Astrocyte (in vitro differentiated cells and primary cell): ENCODE measurements at regions not wholly inside any gene's neighbourhood (a gene's known extent, or its start where the extent isn't known, plus 50 kb on each side); places are given as distances from the start of the nearest gene placed in this dataset.

Source experiments
- DNase-seq: peaks from one replicate; pipeline ENCODE4 v3.0.0-alpha.2; 2010; ENCODE audit warnings: low read depth
- FAIRE-seq: peaks from 2 replicates; lab custom pipeline; 2011; peaks lifted over from hg19 to GRCh38; lab: Jason Lieb, UNC
- H2AFZ ChIP-seq: 2 replicates; pipeline ENCODE4 v1.6.0; 2012; ENCODE audit warnings: low read depth, low read length, inconsistent platforms
- H3K27ac ChIP-seq: 2 replicates; pipeline ENCODE4 v1.5.1; 2011; ENCODE audit warnings: low read depth, low read length, inconsistent platforms
- H3K27me3 ChIP-seq: 2 replicates; pipeline ENCODE4 v1.6.0; 2011; ENCODE audit warnings: low read length, inconsistent platforms; ENCODE audit not compliant: insufficient read depth
- H3K36me3 ChIP-seq: 2 replicates; pipeline ENCODE4 v1.5.1; 2011; ENCODE audit warnings: low read length, inconsistent platforms; ENCODE audit not compliant: insufficient read depth
- H3K4me1 ChIP-seq: 2 replicates; pipeline ENCODE4 v1.5.1; 2011; ENCODE audit warnings: low read length, inconsistent platforms; ENCODE audit not compliant: insufficient read depth
- H3K4me2 ChIP-seq: 2 replicates; pipeline ENCODE4 v1.6.0; 2012; ENCODE audit warnings: low read length, inconsistent platforms
- H3K4me3 ChIP-seq: 2 replicates; pipeline ENCODE4 v1.5.1; 2011; ENCODE audit warnings: low read depth, mild to moderate bottlenecking, low read length, inconsistent platforms; ENCODE audit not compliant: insufficient read depth
- H3K79me2 ChIP-seq: 2 replicates; pipeline ENCODE4 v1.6.0; 2012; ENCODE audit warnings: mild to moderate bottlenecking, low read length, inconsistent platforms; ENCODE audit not compliant: insufficient read depth
- H3K9ac ChIP-seq: 2 replicates; pipeline ENCODE4 v1.6.0; 2012; ENCODE audit warnings: mild to moderate bottlenecking, low read length, inconsistent platforms
- H3K9me3 ChIP-seq: 2 replicates; pipeline ENCODE4 v1.5.1; 2012; ENCODE audit warnings: low read depth, mild to moderate bottlenecking, low read length, inconsistent platforms; ENCODE audit not compliant: insufficient read depth
- H4K20me1 ChIP-seq: 2 replicates; pipeline ENCODE4 v1.6.0; 2012; ENCODE audit warnings: low read length, inconsistent platforms; ENCODE audit not compliant: insufficient read depth
- H3K27ac Mint-ChIP-seq: one replicate; pipeline ENCODE4 v1.8.0; 2021; ENCODE audit warnings: mild to moderate bottlenecking, mixed read lengths; ENCODE audit not compliant: unreplicated experiment
- H3K27me3 Mint-ChIP-seq: one replicate; pipeline ENCODE4 v1.8.0; 2021; ENCODE audit warnings: low read depth, mixed read lengths; ENCODE audit not compliant: unreplicated experiment
- H3K36me3 Mint-ChIP-seq: one replicate; pipeline ENCODE4 v1.8.0; 2021; ENCODE audit warnings: low read depth, mixed read lengths; ENCODE audit not compliant: unreplicated experiment
- H3K4me1 Mint-ChIP-seq: one replicate; pipeline ENCODE4 v1.8.0; 2021; ENCODE audit warnings: low read depth, mixed read lengths; ENCODE audit not compliant: unreplicated experiment
- H3K4me3 Mint-ChIP-seq: one replicate; pipeline ENCODE4 v1.8.0; 2021; ENCODE audit warnings: mild to moderate bottlenecking, moderate library complexity, mixed read lengths; ENCODE audit not compliant: unreplicated experiment
- H3K9me3 Mint-ChIP-seq: one replicate; pipeline ENCODE4 v1.8.0; 2021; ENCODE audit warnings: mild to moderate bottlenecking, mixed read lengths; ENCODE audit not compliant: unreplicated experiment
- EZH2 ChIP-seq: IDR thresholded peaks from 2 replicates; pipeline ENCODE4 v1.6.1; 2012; ENCODE audit warnings: mild to moderate bottlenecking, low read length, inconsistent platforms; ENCODE audit not compliant: insufficient read depth
- TF ChIP-seq, protein P1 (sequence below): IDR thresholded peaks from 2 replicates; pipeline ENCODE4 v1.5.1; 2011; ENCODE audit warnings: low read depth, mild to moderate bottlenecking, inconsistent platforms, low read length, moderate library complexity; ENCODE audit not compliant: insufficient read depth

- peak overlapping the region; percentile 90 for H3K27ac Mint-ChIP-seq
- peak; percentile 88 for FAIRE-seq
Observed at GRCh38 chr3:177478170-177478867, 281.0 kb upstream of the TBL1XR1 start.

DNA sequence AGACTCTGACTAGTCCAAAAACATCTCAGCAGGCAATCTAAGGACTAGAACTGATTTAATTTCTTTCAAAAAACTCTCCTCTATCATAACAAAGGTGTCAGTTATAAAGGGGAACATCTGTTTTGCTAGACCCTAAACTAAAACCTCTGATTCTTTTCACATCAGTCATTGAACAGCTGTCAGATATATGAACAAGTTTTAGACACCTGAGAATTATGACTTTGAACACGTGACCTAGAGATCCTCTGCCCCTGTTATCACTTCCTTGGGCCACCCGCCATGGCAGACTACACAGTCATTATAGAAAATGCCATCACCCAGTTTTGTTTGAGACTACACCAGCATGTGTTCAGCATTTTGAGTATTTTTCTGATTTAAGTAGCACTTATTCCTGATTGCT lies 282.3 kb upstream of the TBL1XR1 start:
- Histone ChIP-seq H3K36me3 (no peaks in the 10 kb centered on the region), H3K4me1 (peaks cover 11% of the 10 kb centered on the region), H3K27ac (no peak overlapping the region), H3K9me3 (no peaks in the 10 kb centered on the region), H3K4me3 (no peak overlapping the region), H3K9ac (no peak overlapping the region), H3K4me2 (no peak overlapping the region), H2AFZ (no peak overlapping the region), H3K79me2 (no peaks in the 10 kb centered on the region), H4K20me1 (no peaks in the 10 kb centered on the region), H3K27me3 (no peaks in the 10 kb centered on the region)
- Mint-ChIP-seq H3K27me3 (peaks cover 1% of the 10 kb centered on the region), H3K27ac (peak overlapping the region; percentile 59), H3K36me3 (no peaks in the 10 kb centered on the region), H3K4me1 (peaks cover 24% of the 10 kb centered on the region), H3K4me3 (no peak overlapping the region), H3K9me3 (no peaks in the 10 kb centered on the region)
- DNase-seq: no peak
- FAIRE-seq: no peak
- no peak for TF ChIP-seq EZH2
- TF ChIP-seq, protein P1, sequence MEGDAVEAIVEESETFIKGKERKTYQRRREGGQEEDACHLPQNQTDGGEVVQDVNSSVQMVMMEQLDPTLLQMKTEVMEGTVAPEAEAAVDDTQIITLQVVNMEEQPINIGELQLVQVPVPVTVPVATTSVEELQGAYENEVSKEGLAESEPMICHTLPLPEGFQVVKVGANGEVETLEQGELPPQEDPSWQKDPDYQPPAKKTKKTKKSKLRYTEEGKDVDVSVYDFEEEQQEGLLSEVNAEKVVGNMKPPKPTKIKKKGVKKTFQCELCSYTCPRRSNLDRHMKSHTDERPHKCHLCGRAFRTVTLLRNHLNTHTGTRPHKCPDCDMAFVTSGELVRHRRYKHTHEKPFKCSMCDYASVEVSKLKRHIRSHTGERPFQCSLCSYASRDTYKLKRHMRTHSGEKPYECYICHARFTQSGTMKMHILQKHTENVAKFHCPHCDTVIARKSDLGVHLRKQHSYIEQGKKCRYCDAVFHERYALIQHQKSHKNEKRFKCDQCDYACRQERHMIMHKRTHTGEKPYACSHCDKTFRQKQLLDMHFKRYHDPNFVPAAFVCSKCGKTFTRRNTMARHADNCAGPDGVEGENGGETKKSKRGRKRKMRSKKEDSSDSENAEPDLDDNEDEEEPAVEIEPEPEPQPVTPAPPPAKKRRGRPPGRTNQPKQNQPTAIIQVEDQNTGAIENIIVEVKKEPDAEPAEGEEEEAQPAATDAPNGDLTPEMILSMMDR: no peak

More at GRCh38 chr3:177478170-177478867, 281.0 kb upstream of the TBL1XR1 start:
- peaks cover 11% of the 10 kb centered on the region for H3K4me1 ChIP-seq
- Mint-ChIP-seq H3K4me3 (no peak overlapping the region), H3K27me3 (peaks cover 1% of the 10 kb centered on the region), H3K36me3 (no peaks in the 10 kb centered on the region), H3K9me3 (no peaks in the 10 kb centered on the region), H3K4me1 (peaks cover 22% of the 10 kb centered on the region)
- H3K27ac ChIP-seq: peak overlapping the region; percentile 68
- no peak overlapping the region for H3K4me3 ChIP-seq
- H3K9me3 ChIP-seq: no peaks in the 10 kb centered on the region
- TF ChIP-seq EZH2: no peak
- TF ChIP-seq, protein P1: no peak
- H3K4me2 ChIP-seq: peak overlapping the region; percentile 49
- no peak overlapping the region for H3K9ac ChIP-seq
- H3K36me3 ChIP-seq: no peaks in the 10 kb centered on the region
- H2AFZ ChIP-seq: no peak overlapping the region
- H3K79me2 ChIP-seq: no peaks in the 10 kb centered on the region
- DNase-seq: peak; percentile 100
- H4K20me1 ChIP-seq: no peaks in the 10 kb centered on the region
- H3K27me3 ChIP-seq: no peaks in the 10 kb centered on the region

GRCh38 chr3:177481329-177481728 lies 284.0 kb upstream of the TBL1XR1 start:
- Histone ChIP-seq H3K4me2 (no peak overlapping the region), H3K27ac (no peak overlapping the region), H3K4me3 (no peak overlapping the region), H3K79me2 (no peaks in the 10 kb centered on the region), H3K9ac (no peak overlapping the region), H3K9me3 (no peaks in the 10 kb centered on the region), H4K20me1 (no peaks in the 10 kb centered on the region), H2AFZ (no peak overlapping the region), H3K27me3 (no peaks in the 10 kb centered on the region), H3K36me3 (no peaks in the 10 kb centered on the region), H3K4me1 (peaks cover 11% of the 10 kb centered on the region)
- Mint-ChIP-seq H3K27me3 (peaks cover 1% of the 10 kb centered on the region), H3K9me3 (peaks cover 6% of the 10 kb centered on the region), H3K27ac (no peak overlapping the region), H3K4me1 (peaks cover 24% of the 10 kb centered on the region), H3K36me3 (no peaks in the 10 kb centered on the region), H3K4me3 (peak overlapping the region; percentile 31)
- FAIRE-seq: no peak
- TF ChIP-seq, protein P1: no peak
- TF ChIP-seq EZH2: no peak
- DNase-seq: no peak
